ENCODE measurements at regions not wholly inside any gene's neighbourhood (a gene's known extent, or its start where the extent isn't known, plus 50 kb on each side); places are given as distances from the start of the nearest gene placed in this dataset.

DNA sequence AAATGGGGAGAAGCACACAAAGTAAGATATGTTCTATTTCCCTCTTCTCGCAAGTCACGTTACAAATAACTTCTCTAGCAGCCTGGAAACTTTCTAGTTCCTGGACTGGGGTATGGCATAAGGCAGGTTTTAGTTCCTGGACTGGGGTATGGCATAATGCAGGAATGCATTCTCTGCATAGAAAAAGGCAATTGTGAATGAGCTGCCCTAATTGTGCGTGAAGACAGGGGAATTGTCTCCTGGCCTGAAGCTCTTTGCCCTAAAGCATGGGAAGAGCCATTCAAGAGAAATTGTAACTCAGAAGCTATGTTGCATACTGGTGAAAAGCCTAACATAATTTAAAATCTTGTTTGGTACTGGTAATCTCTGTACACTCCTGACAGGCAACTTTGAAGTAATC is 54.3 kb upstream of the CBLB start:
- no peaks in the 10 kb centered on the region for H3K27me3 ChIP-seq (replicated peaks; ENCODE audit: control insufficient read depth, insufficient read depth, low read length)
- H3K36me3 ChIP-seq (ENCODE audit: control insufficient read depth, insufficient read depth, low read length, severe bottlenecking): no peaks in the 10 kb centered on the region
- H3K4me3 ChIP-seq (ENCODE audit: low read length): no peak overlapping the region
- H3K4me1 ChIP-seq (ENCODE audit: control insufficient read depth, insufficient read depth, low read length): no peaks in the 10 kb centered on the region
- no peak for DNase-seq (ENCODE audit: low read depth)
- H3K9me3 ChIP-seq (ENCODE audit: control insufficient read depth, low read length): no peaks in the 10 kb centered on the region
- no peak overlapping the region for H3K9ac ChIP-seq (ENCODE audit: low read length)

DNA sequence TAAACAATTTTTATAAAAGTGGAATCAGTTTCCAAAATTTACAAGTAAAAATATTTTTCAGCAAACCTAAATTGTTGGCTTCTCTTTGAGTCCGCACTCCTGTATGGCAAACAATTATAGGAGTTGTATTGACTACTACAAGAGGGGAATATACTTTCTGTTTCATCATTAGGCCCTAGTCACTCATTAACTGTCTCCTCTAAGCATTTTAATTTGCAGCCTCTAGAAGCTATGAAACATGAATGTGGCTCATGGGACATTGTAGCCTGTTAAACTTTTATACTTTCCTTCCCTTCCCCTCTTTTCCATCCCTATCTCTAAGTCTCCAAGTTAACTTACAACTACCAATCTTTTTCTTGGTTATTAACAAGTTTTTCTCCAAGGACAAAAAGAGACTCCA is 58.9 kb upstream of the CBLB start:
- Histone ChIP-seq H3K9me3 (ENCODE audit: control insufficient read depth, low read length) (no peaks in the 10 kb centered on the region), H3K9ac (ENCODE audit: low read length) (no peak overlapping the region), H3K4me3 (ENCODE audit: low read length) (no peak overlapping the region), H3K4me1 (ENCODE audit: control insufficient read depth, insufficient read depth, low read length) (no peaks in the 10 kb centered on the region), H3K27me3 (replicated peaks; ENCODE audit: control insufficient read depth, insufficient read depth, low read length) (no peaks in the 10 kb centered on the region), H3K36me3 (ENCODE audit: control insufficient read depth, insufficient read depth, low read length, severe bottlenecking) (no peaks in the 10 kb centered on the region)
- no peak for DNase-seq (ENCODE audit: low read depth)

DNA sequence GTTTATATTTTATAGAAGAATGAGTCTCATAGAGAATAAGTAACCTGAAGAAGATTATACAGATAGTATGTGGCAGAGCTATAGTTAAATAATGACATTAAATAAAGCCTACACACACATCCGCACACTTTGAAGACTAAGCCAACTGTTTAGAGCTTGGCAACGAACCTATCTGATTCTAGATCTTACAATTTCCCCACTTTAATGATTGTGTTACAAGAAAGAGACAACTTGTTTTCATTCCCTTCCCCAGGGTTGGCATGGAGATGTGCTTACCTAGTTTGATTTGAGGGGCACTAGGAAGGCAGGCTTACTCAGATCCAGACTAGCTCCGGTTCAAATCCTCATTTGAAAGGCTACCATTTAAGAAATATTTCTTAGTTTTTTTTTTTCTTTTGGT is 61.9 kb upstream of the CBLB start:
- DNase-seq (ENCODE audit: low read depth): no peak
- Histone ChIP-seq H3K4me1 (ENCODE audit: control insufficient read depth, insufficient read depth, low read length) (no peaks in the 10 kb centered on the region), H3K9ac (ENCODE audit: low read length) (no peak overlapping the region), H3K27me3 (replicated peaks; ENCODE audit: control insufficient read depth, insufficient read depth, low read length) (no peaks in the 10 kb centered on the region), H3K4me3 (ENCODE audit: low read length) (no peak overlapping the region), H3K9me3 (ENCODE audit: control insufficient read depth, low read length) (no peaks in the 10 kb centered on the region), H3K36me3 (ENCODE audit: control insufficient read depth, insufficient read depth, low read length, severe bottlenecking) (no peaks in the 10 kb centered on the region)

DNA sequence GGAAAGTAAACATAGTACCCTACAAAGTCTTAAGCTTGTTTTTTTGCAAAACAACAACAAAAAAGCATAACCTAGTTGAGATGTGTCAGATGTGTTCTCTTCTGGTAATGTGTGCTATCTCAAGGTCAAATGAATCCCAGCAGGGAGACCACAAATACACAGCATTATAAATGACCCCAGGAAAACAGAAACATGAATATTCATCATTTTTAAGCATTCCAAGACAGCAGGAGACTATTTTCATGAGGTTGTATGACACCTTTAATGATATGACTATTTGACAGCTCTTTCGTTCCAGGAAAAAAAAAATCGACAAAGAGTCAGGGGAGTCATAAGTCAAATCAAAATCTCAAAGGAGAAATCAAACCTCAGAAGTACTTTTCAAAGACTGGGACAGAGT is 62.7 kb upstream of the CBLB start:
- DNase-seq (ENCODE audit: low read depth): no peak
- Histone ChIP-seq H3K36me3 (ENCODE audit: control insufficient read depth, insufficient read depth, low read length, severe bottlenecking) (no peaks in the 10 kb centered on the region), H3K9me3 (ENCODE audit: control insufficient read depth, low read length) (no peaks in the 10 kb centered on the region)

DNA sequence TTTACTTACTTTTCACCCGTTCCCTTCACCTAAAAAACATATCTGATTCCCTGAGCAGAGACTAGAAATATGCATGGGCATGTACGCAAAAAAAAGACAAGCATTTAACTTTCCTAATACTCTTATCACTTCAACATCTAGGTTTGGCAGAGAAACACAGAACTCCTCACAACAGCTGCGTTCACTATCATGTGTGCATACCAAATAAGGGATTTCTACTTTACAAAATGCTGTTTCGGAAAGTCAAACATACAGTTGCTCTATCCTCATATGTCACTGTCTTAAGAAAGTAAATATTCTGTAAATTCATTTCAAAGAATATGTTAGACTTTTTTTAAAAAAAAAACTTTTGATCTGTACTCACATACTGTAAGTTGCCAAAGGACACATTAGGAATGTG is 65.1 kb upstream of the CBLB start:
- no peaks in the 10 kb centered on the region for H3K27me3 ChIP-seq (replicated peaks; ENCODE audit: control insufficient read depth, insufficient read depth, low read length)
- H3K9me3 ChIP-seq (ENCODE audit: control insufficient read depth, low read length): no peaks in the 10 kb centered on the region
- H3K36me3 ChIP-seq (ENCODE audit: control insufficient read depth, insufficient read depth, low read length, severe bottlenecking): no peaks in the 10 kb centered on the region
- H3K4me3 ChIP-seq (ENCODE audit: low read length): no peak overlapping the region
- H3K9ac ChIP-seq (ENCODE audit: low read length): no peak overlapping the region
- no peak for DNase-seq (ENCODE audit: low read depth)
- peaks cover 14% of the 10 kb centered on the region for H3K4me1 ChIP-seq (ENCODE audit: control insufficient read depth, insufficient read depth, low read length)

More for the DNA sequence above, 62.7 kb upstream of the CBLB start:
- H3K27me3 ChIP-seq (replicated peaks; ENCODE audit: control insufficient read depth, insufficient read depth, low read length): no peaks in the 10 kb centered on the region
- no peak overlapping the region for H3K4me3 ChIP-seq (ENCODE audit: low read length)
- H3K9ac ChIP-seq (ENCODE audit: low read length): no peak overlapping the region
- no peaks in the 10 kb centered on the region for H3K4me1 ChIP-seq (ENCODE audit: control insufficient read depth, insufficient read depth, low read length)

DNA sequence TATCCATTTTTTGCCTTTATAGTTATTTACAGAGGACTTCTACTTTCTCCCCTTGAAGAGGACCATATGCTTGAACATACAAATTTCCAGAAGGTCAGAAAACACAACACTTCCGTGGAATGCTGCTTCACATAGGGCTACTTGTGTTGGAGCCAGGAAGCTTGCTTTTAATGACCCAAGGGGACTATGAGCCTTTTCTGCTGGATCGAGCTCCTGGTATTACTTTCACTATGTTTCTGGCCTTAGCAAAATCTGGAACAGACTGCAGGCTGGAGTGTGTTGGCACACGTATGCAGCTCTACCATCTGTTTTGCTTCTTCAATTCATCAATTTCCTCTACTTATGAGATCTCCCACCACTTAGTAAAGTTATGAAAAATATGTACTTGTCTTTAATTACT is 69.3 kb upstream of the CBLB start:
- H3K9ac ChIP-seq (ENCODE audit: low read length): peak overlapping the region; percentile 19
- H3K27me3 ChIP-seq (replicated peaks; ENCODE audit: control insufficient read depth, insufficient read depth, low read length): no peaks in the 10 kb centered on the region
- H3K9me3 ChIP-seq (ENCODE audit: control insufficient read depth, low read length): no peaks in the 10 kb centered on the region
- DNase-seq (ENCODE audit: low read depth): peak; percentile 70
- no peaks in the 10 kb centered on the region for H3K36me3 ChIP-seq (ENCODE audit: control insufficient read depth, insufficient read depth, low read length, severe bottlenecking)
- peaks cover 14% of the 10 kb centered on the region for H3K4me1 ChIP-seq (ENCODE audit: control insufficient read depth, insufficient read depth, low read length)
- peak overlapping the region; percentile 55 for H3K4me3 ChIP-seq (ENCODE audit: low read length)

DNA sequence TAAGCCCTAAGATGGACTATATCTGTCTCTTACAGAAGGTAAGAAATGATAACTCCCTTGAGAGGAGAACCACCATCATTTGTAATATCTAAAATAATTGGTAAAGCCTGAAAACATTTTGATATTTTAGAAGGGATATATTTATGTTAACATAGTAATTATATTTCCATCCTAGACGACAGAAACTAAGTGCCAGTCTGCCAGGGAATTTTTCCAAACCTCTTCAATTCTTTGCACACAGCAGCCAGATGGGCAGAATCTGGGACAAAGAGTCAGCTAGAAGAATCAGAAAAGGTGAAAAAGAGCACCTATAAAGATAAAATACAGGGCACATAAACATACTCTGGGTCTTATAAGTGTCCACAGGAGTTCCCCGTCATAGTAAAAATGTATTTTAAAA is 70.0 kb upstream of the CBLB start:
- H3K36me3 ChIP-seq (ENCODE audit: control insufficient read depth, insufficient read depth, low read length, severe bottlenecking): no peaks in the 10 kb centered on the region
- H3K4me3 ChIP-seq (ENCODE audit: low read length): no peak overlapping the region
- peaks cover 14% of the 10 kb centered on the region for H3K4me1 ChIP-seq (ENCODE audit: control insufficient read depth, insufficient read depth, low read length)
- H3K27me3 ChIP-seq (replicated peaks; ENCODE audit: control insufficient read depth, insufficient read depth, low read length): no peaks in the 10 kb centered on the region
- no peaks in the 10 kb centered on the region for H3K9me3 ChIP-seq (ENCODE audit: control insufficient read depth, low read length)
- H3K9ac ChIP-seq (ENCODE audit: low read length): no peak overlapping the region
- DNase-seq (ENCODE audit: low read depth): no peak

DNA sequence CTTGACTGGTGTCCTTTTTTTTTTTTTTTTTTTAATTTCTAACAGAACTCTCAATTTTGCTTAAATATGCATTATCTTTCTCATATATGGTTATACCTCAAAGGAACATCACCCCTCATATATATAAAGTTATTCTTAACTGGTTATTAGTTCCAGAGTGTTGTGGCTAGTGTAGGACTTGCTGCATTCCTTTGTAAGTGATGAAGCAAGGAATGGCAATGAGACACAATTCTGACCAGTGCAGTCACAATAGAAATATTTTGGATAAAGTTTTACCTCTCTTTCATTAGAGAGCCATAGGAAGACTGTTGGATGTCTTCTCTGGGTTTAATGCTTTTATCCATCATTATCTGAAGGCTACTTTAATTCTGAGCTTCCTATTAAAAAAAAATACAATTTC is 75.5 kb upstream of the CBLB start:
- Histone ChIP-seq H3K36me3 (ENCODE audit: control insufficient read depth, insufficient read depth, low read length, severe bottlenecking) (no peaks in the 10 kb centered on the region), H3K4me3 (ENCODE audit: low read length) (no peak overlapping the region), H3K9ac (ENCODE audit: low read length) (no peak overlapping the region), H3K4me1 (ENCODE audit: control insufficient read depth, insufficient read depth, low read length) (peaks cover 10% of the 10 kb centered on the region), H3K27me3 (replicated peaks; ENCODE audit: control insufficient read depth, insufficient read depth, low read length) (no peaks in the 10 kb centered on the region), H3K9me3 (ENCODE audit: control insufficient read depth, low read length) (no peaks in the 10 kb centered on the region)
- DNase-seq (ENCODE audit: low read depth): peak; percentile 35

DNA sequence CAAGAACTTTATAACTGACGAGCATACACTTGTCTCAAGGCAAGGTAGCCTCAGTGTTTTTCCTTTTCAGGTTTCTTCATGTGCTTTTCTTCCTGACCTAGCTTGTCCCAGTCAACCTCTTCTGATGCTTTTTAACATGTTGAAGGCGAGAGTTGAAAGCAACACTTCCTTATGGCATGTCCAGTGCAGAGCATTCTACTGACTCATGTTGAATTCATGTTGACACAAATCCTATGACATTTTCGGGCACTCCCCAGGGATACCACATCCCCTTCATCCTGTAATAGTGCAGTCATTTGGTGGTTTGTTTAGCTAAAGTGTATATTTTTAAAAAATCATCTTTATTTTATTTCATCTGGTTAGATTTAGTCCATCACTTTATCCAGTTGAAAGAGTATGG is 75.9 kb upstream of the CBLB start:
- no peaks in the 10 kb centered on the region for H3K27me3 ChIP-seq (replicated peaks; ENCODE audit: control insufficient read depth, insufficient read depth, low read length)
- peaks cover 10% of the 10 kb centered on the region for H3K4me1 ChIP-seq (ENCODE audit: control insufficient read depth, insufficient read depth, low read length)
- H3K9me3 ChIP-seq (ENCODE audit: control insufficient read depth, low read length): no peaks in the 10 kb centered on the region
- H3K4me3 ChIP-seq (ENCODE audit: low read length): no peak overlapping the region
- no peak overlapping the region for H3K9ac ChIP-seq (ENCODE audit: low read length)
- DNase-seq (ENCODE audit: low read depth): peak; percentile 54
- H3K36me3 ChIP-seq (ENCODE audit: control insufficient read depth, insufficient read depth, low read length, severe bottlenecking): no peaks in the 10 kb centered on the region

DNA sequence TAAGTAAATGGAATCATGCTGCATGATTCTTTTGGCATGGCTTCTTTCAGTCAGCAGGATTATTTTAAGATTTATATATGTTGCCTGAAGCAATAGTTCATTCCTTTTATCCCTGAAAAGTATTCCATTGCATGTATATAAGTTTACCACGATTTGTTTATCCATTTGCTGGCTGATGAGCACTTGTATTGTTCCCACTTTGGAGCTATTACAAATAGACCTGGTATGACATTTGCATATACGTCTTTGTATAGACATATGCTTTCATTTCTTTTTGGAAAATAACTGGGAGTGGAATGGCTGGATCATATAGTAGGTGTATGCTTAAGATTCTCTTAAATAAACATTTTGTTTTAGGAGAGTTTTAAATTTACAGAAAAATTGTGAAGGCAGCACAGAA is 79.3 kb upstream of the CBLB start:
- Histone ChIP-seq H3K9ac (ENCODE audit: low read length) (no peak overlapping the region), H3K27me3 (replicated peaks; ENCODE audit: control insufficient read depth, insufficient read depth, low read length) (no peaks in the 10 kb centered on the region), H3K9me3 (ENCODE audit: control insufficient read depth, low read length) (no peaks in the 10 kb centered on the region), H3K36me3 (ENCODE audit: control insufficient read depth, insufficient read depth, low read length, severe bottlenecking) (no peaks in the 10 kb centered on the region), H3K4me1 (ENCODE audit: control insufficient read depth, insufficient read depth, low read length) (peaks cover 10% of the 10 kb centered on the region), H3K4me3 (ENCODE audit: low read length) (no peak overlapping the region)
- DNase-seq (ENCODE audit: low read depth): no peak

DNA sequence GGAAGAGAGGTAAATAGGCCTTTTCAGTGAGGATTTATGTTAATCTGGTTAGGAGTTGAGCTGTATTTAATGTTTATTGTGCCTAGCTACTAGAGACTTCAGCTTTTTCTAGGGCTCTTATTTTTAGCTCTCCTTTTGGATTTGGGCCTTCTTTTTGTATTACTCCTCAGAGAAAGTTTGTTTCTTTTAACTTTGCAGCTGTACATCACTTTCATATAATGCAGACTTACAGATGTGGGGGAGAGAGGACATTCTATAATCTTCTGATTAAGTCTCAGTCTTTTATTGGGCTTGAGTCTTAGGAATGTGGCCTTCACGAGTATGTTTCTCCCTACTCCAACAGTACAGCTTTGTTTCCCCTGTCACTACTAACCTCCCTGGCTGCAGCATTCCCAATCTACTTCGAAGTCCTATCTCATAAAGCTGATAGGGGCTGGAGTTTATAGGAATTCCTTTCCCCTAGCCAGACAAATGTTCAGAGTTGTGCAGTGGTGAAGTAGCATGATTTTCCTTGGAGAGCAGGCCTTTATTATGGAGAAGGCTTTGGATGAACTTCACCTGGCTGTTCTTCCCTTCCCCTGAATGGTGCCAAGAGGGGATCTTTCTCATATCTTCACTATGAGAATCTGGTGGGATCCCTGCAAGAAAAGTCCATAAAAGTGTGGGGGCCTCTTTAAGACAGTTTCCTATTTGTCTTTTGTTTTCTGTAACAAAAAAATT is 82.2 kb upstream of the CBLB start:
- no peaks in the 10 kb centered on the region for H3K4me1 ChIP-seq (ENCODE audit: control insufficient read depth, insufficient read depth, low read length)
- no peaks in the 10 kb centered on the region for H3K9me3 ChIP-seq (ENCODE audit: control insufficient read depth, low read length)
- H3K36me3 ChIP-seq (ENCODE audit: control insufficient read depth, insufficient read depth, low read length, severe bottlenecking): no peaks in the 10 kb centered on the region
- DNase-seq (ENCODE audit: low read depth): no peak
- H3K9ac ChIP-seq (ENCODE audit: low read length): no peak overlapping the region
- no peaks in the 10 kb centered on the region for H3K27me3 ChIP-seq (replicated peaks; ENCODE audit: control insufficient read depth, insufficient read depth, low read length)
- no peak overlapping the region for H3K4me3 ChIP-seq (ENCODE audit: low read length)

DNA sequence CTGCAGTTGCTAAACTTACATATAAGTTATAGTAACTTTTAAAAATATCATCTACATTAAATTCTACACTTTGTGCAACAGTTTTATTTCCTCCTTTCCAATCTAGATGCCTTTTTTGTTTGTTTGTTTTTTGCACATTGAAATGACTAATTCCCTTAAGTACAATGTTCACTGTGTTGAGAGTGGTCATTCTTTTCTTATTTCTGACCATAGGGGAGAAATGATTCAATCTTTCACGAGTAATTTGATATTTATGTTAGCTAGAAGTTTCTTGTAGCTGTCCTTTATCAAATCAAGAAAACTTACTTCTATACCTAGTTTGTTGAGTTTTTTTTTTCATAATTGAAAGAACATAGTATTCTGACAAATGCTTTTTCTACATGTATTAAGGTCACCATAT is 85.0 kb upstream of the CBLB start:
- Histone ChIP-seq H3K4me3 (ENCODE audit: low read length) (no peak overlapping the region), H3K27me3 (replicated peaks; ENCODE audit: control insufficient read depth, insufficient read depth, low read length) (no peaks in the 10 kb centered on the region), H3K9me3 (ENCODE audit: control insufficient read depth, low read length) (no peaks in the 10 kb centered on the region), H3K36me3 (ENCODE audit: control insufficient read depth, insufficient read depth, low read length, severe bottlenecking) (no peaks in the 10 kb centered on the region), H3K4me1 (ENCODE audit: control insufficient read depth, insufficient read depth, low read length) (no peaks in the 10 kb centered on the region), H3K9ac (ENCODE audit: low read length) (no peak overlapping the region)
- DNase-seq (ENCODE audit: low read depth): no peak
